Esophagus squamous epithelium (tissue), 5 donors: ENCODE measurements at regions not wholly inside any gene's neighbourhood (a gene's known extent, or its start where the extent isn't known, plus 50 kb on each side); places are given as distances from the start of the nearest gene placed in this dataset.

Experiments
- DNase-seq: peaks from one replicate; lab custom pipeline; 2025; lab: John Stamatoyannopoulos, UW
- H3K27ac ChIP-seq, 4 donors: fragments of 200-600 bp; sonication (generic); one replicate each; pipeline ENCODE4 v1.5.1; 2016 to 2019; ENCODE audit warnings: mild to moderate bottlenecking in 1 of 4
- H3K27me3 ChIP-seq, 4 donors: fragments of 200-600 bp; sonication (generic); 1 replicate in 3 of 4; 2 replicates in 1 of 4; pipeline versions ENCODE4 v1.5.1 to v1.6.0; 2017 to 2021; ENCODE audit warnings: antibody characterized with exemption in 1 of 4
- H3K36me3 ChIP-seq, 3 donors: fragments of 200-600 bp; sonication (generic); one replicate each; pipeline ENCODE4 v1.5.1; 2016 to 2019
- H3K4me1 ChIP-seq, 3 donors: fragments of 200-600 bp; sonication (generic); one replicate each; pipeline ENCODE4 v1.5.1; 2017 to 2019
- H3K4me3 ChIP-seq, 4 donors: fragments of 200-600 bp; sonication (generic); 1 replicate in 3 of 4; 2 replicates in 1 of 4; pipeline ENCODE4 v1.5.1; 2016 to 2019; ENCODE audit warnings: mild to moderate bottlenecking in 2 of 4, moderate library complexity in 1 of 4
- H3K9me3 ChIP-seq, 3 donors: fragments of 200-600 bp; sonication (generic); one replicate each; pipeline ENCODE4 v1.5.1; 2016 to 2019
- CTCF ChIP-seq, 6 experiments: fragments of 450-650 bp in 4 of 6; fragments of 200-600 bp in 2 of 6; sonication (generic) in 2 of 6; IDR thresholded peaks; one replicate each; pipeline ENCODE4 v1.5.1; 2016 to 2019; ENCODE audit warnings: antibody characterized with exemption in 6 of 6, mild to moderate bottlenecking in 4 of 6, moderate library complexity in 4 of 6
- POLR2A ChIP-seq, 4 donors: fragments of 450-650 bp; IDR thresholded peaks; one replicate each; pipeline ENCODE4 v1.6.1; 2017; ENCODE audit warnings: antibody characterized with exemption in 4 of 4, mild to moderate bottlenecking in 4 of 4, moderate library complexity in 3 of 4
- WGBS, 2 donors: methylation state at CpG; one replicate each; pipeline ENCODE4 v1.1.5; 2018; 5-methylcytosine and 5-hydroxymethylcytosine counted together
- intact Hi-C: fragments of 100-400 bp; cut with DNase I; formaldehyde crosslinking; loops from one replicate; pipeline ENCODE4 v1.15.0; 2022
- donor health status: DM: yes; HTN: yes; CAD: no.

GRCh38 chr4:181507180-181507835 lies 735.9 kb upstream of the TENM3 start:
- TF ChIP-seq CTCF (IDR thresholded peaks at IDR 0.05) (no peak), POLR2A (IDR thresholded peaks at IDR 0.05) (no peak)
- no peak overlapping the region for H3K27ac ChIP-seq
- DNase-seq: no peak
- H3K4me3 ChIP-seq: no peak overlapping the region
- intact Hi-C loops: no loop called here
- 62 to 70% methylated on average over 10 of the region's 10 CpGs for WGBS, 2 donors
- no peaks in the 10 kb centered on the region for H3K27me3 ChIP-seq
- no peaks in the 10 kb centered on the region for H3K36me3 ChIP-seq
- H3K9me3 ChIP-seq: no peaks in the 10 kb centered on the region
- H3K4me1 ChIP-seq: no peaks in the 10 kb centered on the region

- Histone ChIP-seq H3K27me3 (no peaks in the 10 kb centered on the region), H3K4me3 (no peak overlapping the region), H3K27ac (no peak overlapping the region), H3K9me3 (no peaks in the 10 kb centered on the region), H3K36me3 (no peaks in the 10 kb centered on the region), H3K4me1 (no peaks in the 10 kb centered on the region)
- TF ChIP-seq POLR2A (IDR thresholded peaks at IDR 0.05) (no peak), CTCF (IDR thresholded peaks at IDR 0.05) (no peak)
- WGBS, 2 donors: 64 to 69% methylated on average over 6 of the region's 6 CpGs
- intact Hi-C loops: no loop called here
- DNase-seq: no peak
Measured at GRCh38 chr4:181507938-181508337, 735.3 kb upstream of the TENM3 start.

GRCh38 chr4:181508601-181509000 lies 734.6 kb upstream of the TENM3 start:
- 52 to 58% methylated on average over 5 to 6 of the region's 6 CpGs for WGBS, 2 donors
- intact Hi-C loops: no loop called here
- Histone ChIP-seq H3K27ac (no peak overlapping the region), H3K4me3 (no peak overlapping the region), H3K27me3 (no peaks in the 10 kb centered on the region), H3K9me3 (no peaks in the 10 kb centered on the region), H3K4me1 (no peaks in the 10 kb centered on the region), H3K36me3 (no peaks in the 10 kb centered on the region)
- TF ChIP-seq POLR2A (IDR thresholded peaks at IDR 0.05) (no peak), CTCF (IDR thresholded peaks at IDR 0.05) (no peak)
- DNase-seq: no peak

- intact Hi-C loops: no loop called here
- WGBS, 2 donors: 31 to 37% methylated on average over 6 of the region's 6 CpGs
- no peaks in the 10 kb centered on the region for H3K9me3 ChIP-seq
- no peak overlapping the region for H3K4me3 ChIP-seq
- DNase-seq: no peak
- no peaks in the 10 kb centered on the region for H3K4me1 ChIP-seq
- no peak overlapping the region for H3K27ac ChIP-seq
- no peaks in the 10 kb centered on the region for H3K36me3 ChIP-seq
- H3K27me3 ChIP-seq: no peaks in the 10 kb centered on the region
- no peak for TF ChIP-seq CTCF (IDR thresholded peaks at IDR 0.05)
- no peak for TF ChIP-seq POLR2A (IDR thresholded peaks at IDR 0.05)
Measured at GRCh38 chr4:181509073-181509472, 734.1 kb upstream of the TENM3 start.

- H3K9me3 ChIP-seq: no peaks in the 10 kb centered on the region
- TF ChIP-seq POLR2A (IDR thresholded peaks at IDR 0.05) (no peak), CTCF (IDR thresholded peaks at IDR 0.05) (no peak)
- H3K4me1 ChIP-seq: no peaks in the 10 kb centered on the region
- H3K36me3 ChIP-seq: no peaks in the 10 kb centered on the region
- intact Hi-C loops: no loop called here
- 62 to 73% methylated on average over 3 of the region's 3 CpGs for WGBS, 2 donors
- no peak for DNase-seq
- H3K27me3 ChIP-seq: no peaks in the 10 kb centered on the region
- H3K4me3 ChIP-seq: no peak overlapping the region
- no peak overlapping the region for H3K27ac ChIP-seq
Measured at GRCh38 chr4:181517491-181517890, 725.7 kb upstream of the TENM3 start.
